ENCODE measurements at regions not wholly inside any gene's neighbourhood (a gene's known extent, or its start where the extent isn't known, plus 50 kb on each side); places are given as distances from the start of the nearest gene placed in this dataset.

GRCh38 chr1:11414926-11415538 lies 63.9 kb upstream of the DISP3 start:
- no peak for DNase-seq

GRCh38 chr1:11417162-11417561 lies 61.8 kb upstream of the DISP3 start:
- DNase-seq = no peak

GRCh38 chr1:11418056-11418455 lies 60.9 kb upstream of the DISP3 start:
- DNase-seq = no peak

GRCh38 chr1:11421443-11421842 lies 57.5 kb upstream of the DISP3 start:
- no peak for DNase-seq

GRCh38 chr1:11422686-11423085 lies 56.3 kb upstream of the DISP3 start:
- DNase-seq = no peak

GRCh38 chr1:11426617-11427016 lies 52.3 kb upstream of the DISP3 start:
- no peak for DNase-seq

- DNase-seq = no peak
Observed at GRCh38 chr1:11428789-11429188, 50.2 kb upstream of the DISP3 start.
